ENCODE measurements at regions not wholly inside any gene's neighbourhood (a gene's known extent, or its start where the extent isn't known, plus 50 kb on each side); places are given as distances from the start of the nearest gene placed in this dataset.

GRCh38 chr6:23377830-23378229 is 748.2 kb upstream of the NRSN1 start:
- no peak for TF ChIP-seq POLR2A (IDR thresholded peaks at IDR 0.05; ENCODE audit: borderline replicate concordance, extremely low read depth, insufficient read depth, insufficient read length)
- TF ChIP-seq CTCF (IDR thresholded peaks at IDR 0.05 in 2 of 3, conservative IDR thresholded peaks at IDR 0.05 in 1 of 3; ENCODE audit: borderline replicate concordance in 1 of 3, insufficient read depth in 1 of 3, low read depth in 2 of 3, low read length in 2 of 3), result no peak
- no peak for TF ChIP-seq RAD21 (IDR thresholded peaks at IDR 0.05; ENCODE audit: low read depth)
- no peak for TF ChIP-seq EGR1 (IDR thresholded peaks at IDR 0.05; ENCODE audit: low read depth)
- no peak for TF ChIP-seq YY1 (IDR thresholded peaks at IDR 0.05; ENCODE audit: extremely low read depth, insufficient replicate concordance, low read depth, low read length)
- no peak for TF ChIP-seq EZH2 (IDR thresholded peaks at IDR 0.05)
- TF ChIP-seq, protein P1, sequence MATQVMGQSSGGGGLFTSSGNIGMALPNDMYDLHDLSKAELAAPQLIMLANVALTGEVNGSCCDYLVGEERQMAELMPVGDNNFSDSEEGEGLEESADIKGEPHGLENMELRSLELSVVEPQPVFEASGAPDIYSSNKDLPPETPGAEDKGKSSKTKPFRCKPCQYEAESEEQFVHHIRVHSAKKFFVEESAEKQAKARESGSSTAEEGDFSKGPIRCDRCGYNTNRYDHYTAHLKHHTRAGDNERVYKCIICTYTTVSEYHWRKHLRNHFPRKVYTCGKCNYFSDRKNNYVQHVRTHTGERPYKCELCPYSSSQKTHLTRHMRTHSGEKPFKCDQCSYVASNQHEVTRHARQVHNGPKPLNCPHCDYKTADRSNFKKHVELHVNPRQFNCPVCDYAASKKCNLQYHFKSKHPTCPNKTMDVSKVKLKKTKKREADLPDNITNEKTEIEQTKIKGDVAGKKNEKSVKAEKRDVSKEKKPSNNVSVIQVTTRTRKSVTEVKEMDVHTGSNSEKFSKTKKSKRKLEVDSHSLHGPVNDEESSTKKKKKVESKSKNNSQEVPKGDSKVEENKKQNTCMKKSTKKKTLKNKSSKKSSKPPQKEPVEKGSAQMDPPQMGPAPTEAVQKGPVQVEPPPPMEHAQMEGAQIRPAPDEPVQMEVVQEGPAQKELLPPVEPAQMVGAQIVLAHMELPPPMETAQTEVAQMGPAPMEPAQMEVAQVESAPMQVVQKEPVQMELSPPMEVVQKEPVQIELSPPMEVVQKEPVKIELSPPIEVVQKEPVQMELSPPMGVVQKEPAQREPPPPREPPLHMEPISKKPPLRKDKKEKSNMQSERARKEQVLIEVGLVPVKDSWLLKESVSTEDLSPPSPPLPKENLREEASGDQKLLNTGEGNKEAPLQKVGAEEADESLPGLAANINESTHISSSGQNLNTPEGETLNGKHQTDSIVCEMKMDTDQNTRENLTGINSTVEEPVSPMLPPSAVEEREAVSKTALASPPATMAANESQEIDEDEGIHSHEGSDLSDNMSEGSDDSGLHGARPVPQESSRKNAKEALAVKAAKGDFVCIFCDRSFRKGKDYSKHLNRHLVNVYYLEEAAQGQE (IDR thresholded peaks at IDR 0.05; ENCODE audit: low read depth), result no peak
- no peak for TF ChIP-seq POLR2AphosphoS5 (IDR thresholded peaks at IDR 0.05; ENCODE audit: low read depth, low read length)
- no peak for TF ChIP-seq CEBPB (IDR thresholded peaks at IDR 0.05; ENCODE audit: low read depth)
- TF ChIP-seq ZFX (IDR thresholded peaks at IDR 0.05), result no peak
- TF ChIP-seq EZH2phosphoT487 (IDR thresholded peaks at IDR 0.05; ENCODE audit: borderline replicate concordance), result no peak
- no peak for TF ChIP-seq SIN3A (IDR thresholded peaks at IDR 0.05; ENCODE audit: low read depth)
- no peak for TF ChIP-seq ZBTB33 (IDR thresholded peaks at IDR 0.05; ENCODE audit: extremely low read depth, insufficient replicate concordance, low read length)
- no peak for TF ChIP-seq ATF3 (IDR thresholded peaks at IDR 0.05)
